OCI-LY7 (cell line): ENCODE measurements at regions not wholly inside any gene's neighbourhood (a gene's known extent, or its start where the extent isn't known, plus 50 kb on each side); places are given as distances from the start of the nearest gene placed in this dataset.

Source experiments
- BruUV-seq: library from RNA; stranded (reverse); fragments of 400-500 nt; replicated peaks from 2 replicates; lab custom pipeline; 2021; lab: Mats Ljungman, UMichigan
- CTCF ChIA-PET: fragments of 300-600 bp; sonication (Branson Sonifier 250); formaldehyde crosslinking; loops from one replicate; lab custom pipeline; 2022; ENCODE audit warnings: antibody characterized with exemption; ENCODE audit not compliant: unreplicated experiment; lab: Charles Lee
- POLR2A ChIA-PET: fragments of 300-600 bp; sonication (Branson Sonifier 250); formaldehyde crosslinking; loops from one replicate; lab custom pipeline; 2022; ENCODE audit warnings: antibody characterized with exemption; lab: Charles Lee
- DNase-seq: peaks from one replicate; pipeline ENCODE4 v3.0.0-alpha.2; 2015; ENCODE audit warnings: low spot score
- H2AFZ ChIP-seq: fragments of 200-600 bp; sonication (generic), shearing (Covaris generic); 2 replicates; pipeline ENCODE4 v1.6.1; 2014; ENCODE audit warnings: mild to moderate bottlenecking, antibody characterized with exemption, low read length, moderate library complexity
- H3K27ac ChIP-seq: fragments of 200-600 bp; sonication (generic); 2 replicates; pipeline ENCODE4 v1.5.1; 2014; ENCODE audit warnings: mixed run types, low read depth, mild to moderate bottlenecking, moderate library complexity, low read length, inconsistent platforms; ENCODE audit not compliant: poor library complexity, severe bottlenecking
- H3K36me3 ChIP-seq: fragments of 200-600 bp; sonication (generic); 2 replicates; pipeline ENCODE4 v1.6.1; 2014; ENCODE audit warnings: mild to moderate bottlenecking, antibody characterized with exemption, low read length, moderate library complexity, mixed read lengths; ENCODE audit not compliant: insufficient read depth
- H3K4me1 ChIP-seq: fragments of 200-600 bp; sonication (generic); 2 replicates; pipeline ENCODE4 v1.5.1; 2014; ENCODE audit warnings: mild to moderate bottlenecking, low read length; ENCODE audit not compliant: insufficient read depth, poor library complexity, severe bottlenecking
- H3K4me2 ChIP-seq: fragments of 200-600 bp; sonication (generic); 2 replicates; pipeline ENCODE4 v1.6.1; 2014; ENCODE audit warnings: mild to moderate bottlenecking, low read length
- H3K4me3 ChIP-seq: fragments of 200-600 bp; sonication (generic); 2 replicates; pipeline ENCODE4 v1.5.1; 2014; ENCODE audit warnings: mild to moderate bottlenecking, low read depth, low read length; ENCODE audit not compliant: poor library complexity, severe bottlenecking
- H3K79me2 ChIP-seq: fragments of 200-600 bp; sonication (generic); 2 replicates; pipeline ENCODE4 v1.6.1; 2016; ENCODE audit warnings: low read depth, mild to moderate bottlenecking, low read length, moderate library complexity, mixed read lengths; ENCODE audit not compliant: insufficient read depth
- H3K9me2 ChIP-seq: fragments of 200-600 bp; sonication (generic); 2 replicates; pipeline ENCODE4 v1.6.1; 2016; ENCODE audit warnings: mild to moderate bottlenecking, low read length, mixed read lengths; ENCODE audit not compliant: insufficient read depth
- H3K9me3 ChIP-seq: fragments of 200-600 bp; sonication (generic); 2 replicates; pipeline ENCODE4 v1.6.1; 2014; ENCODE audit warnings: mild to moderate bottlenecking, mixed run types, low read length, mixed read lengths
- H4K20me1 ChIP-seq: fragments of 200-600 bp; sonication (generic); 2 replicates; pipeline ENCODE4 v1.6.1; 2014; ENCODE audit warnings: mild to moderate bottlenecking, antibody characterized with exemption, low read length, moderate library complexity, mixed read lengths; ENCODE audit not compliant: insufficient read depth
- CTCF ChIP-seq: fragments of 200-600 bp; sonication (generic); conservative IDR thresholded peaks from 2 replicates; pipeline ENCODE4 v1.5.1; 2014; ENCODE audit warnings: mild to moderate bottlenecking, antibody characterized with exemption, low read length, moderate library complexity, mixed read lengths
- EZH2phosphoT487 ChIP-seq: fragments of 200-600 bp; sonication (generic); IDR thresholded peaks from 2 replicates; pipeline ENCODE4 v1.6.1; 2018; ENCODE audit warnings: low read depth, borderline replicate concordance, mild to moderate bottlenecking, mixed run types, antibody characterized with exemption, low read length, moderate library complexity, mixed read lengths
- intact Hi-C: fragments of 100-400 bp; cut with micrococcal nuclease; formaldehyde crosslinking; loops from one replicate; pipeline ENCODE4 v1.10.0; 2022; ENCODE audit not compliant: unreplicated experiment

GRCh38 chr13:47803131-47803530 is 197.9 kb downstream of the SUCLA2 start:
- TF ChIP-seq CTCF (no peak), EZH2phosphoT487 (no peak)
- H4K20me1 ChIP-seq, result no peaks in the 10 kb centered on the region
- no peaks in the 10 kb centered on the region for H3K36me3 ChIP-seq
- no TSS peak for BruUV-seq
- no peaks in the 10 kb centered on the region for H3K4me1 ChIP-seq
- DNase-seq, result no peak
- H3K9me2 ChIP-seq, result no peaks in the 10 kb centered on the region
- no peaks in the 10 kb centered on the region for H3K9me3 ChIP-seq
- H3K27ac ChIP-seq, result no peak overlapping the region
- H3K4me2 ChIP-seq, result no peak overlapping the region
- intact Hi-C loops, result no loop called here
- no peaks in the 10 kb centered on the region for H3K79me2 ChIP-seq
- CTCF ChIA-PET, result no interaction called here
- H2AFZ ChIP-seq, result no peak overlapping the region
- H3K4me3 ChIP-seq, result no peak overlapping the region
- POLR2A ChIA-PET, result no interaction called here

GRCh38 chr13:47801555-47801954 is 199.5 kb downstream of the SUCLA2 start:
- H3K9me3 ChIP-seq, result no peaks in the 10 kb centered on the region
- no TSS peak for BruUV-seq
- H2AFZ ChIP-seq, result no peak overlapping the region
- H3K4me1 ChIP-seq, result no peaks in the 10 kb centered on the region
- H3K79me2 ChIP-seq, result no peaks in the 10 kb centered on the region
- DNase-seq, result no peak
- intact Hi-C loops, result no loop called here
- ChIA-PET POLR2A (no interaction called here), CTCF (no interaction called here)
- H4K20me1 ChIP-seq, result no peaks in the 10 kb centered on the region
- no peaks in the 10 kb centered on the region for H3K9me2 ChIP-seq
- H3K4me2 ChIP-seq, result no peak overlapping the region
- no peaks in the 10 kb centered on the region for H3K36me3 ChIP-seq
- H3K4me3 ChIP-seq, result no peak overlapping the region
- no peak for TF ChIP-seq CTCF
- no peak for TF ChIP-seq EZH2phosphoT487
- H3K27ac ChIP-seq, result no peak overlapping the region

GRCh38 chr13:47800593-47800992 is 200.5 kb downstream of the SUCLA2 start:
- no peaks in the 10 kb centered on the region for H3K36me3 ChIP-seq
- POLR2A ChIA-PET, result no interaction called here
- no peak for DNase-seq

More at GRCh38 chr13:47800593-47800992, 200.5 kb downstream of the SUCLA2 start:
- no peaks in the 10 kb centered on the region for H4K20me1 ChIP-seq
- no peaks in the 10 kb centered on the region for H3K9me3 ChIP-seq
- H3K4me2 ChIP-seq, result no peak overlapping the region
- no peak overlapping the region for H3K27ac ChIP-seq
- BruUV-seq, result no TSS peak
- H3K4me1 ChIP-seq, result no peaks in the 10 kb centered on the region
- CTCF ChIA-PET, result no interaction called here
- H3K9me2 ChIP-seq, result no peaks in the 10 kb centered on the region
- intact Hi-C loops, result no loop called here
- TF ChIP-seq EZH2phosphoT487 (no peak), CTCF (no peak)
- H2AFZ ChIP-seq, result no peak overlapping the region
- no peaks in the 10 kb centered on the region for H3K79me2 ChIP-seq
- no peak overlapping the region for H3K4me3 ChIP-seq
